A549 (cell line): ENCODE measurements at regions not wholly inside any gene's neighbourhood (a gene's known extent, or its start where the extent isn't known, plus 50 kb on each side); places are given as distances from the start of the nearest gene placed in this dataset.

Experiments
- BHLHE40 ChIP-seq: IDR thresholded peaks from 2 replicates; pipeline ENCODE4 v1.6.1; 2012; ENCODE audit warnings: low read depth, low read length, inconsistent platforms
- JUN ChIP-seq, 2 experiments: fragments of >200 bp; sonication (Bioruptor Twin); formaldehyde crosslinking; IDR thresholded peaks; 2 replicates in 1 of 2; 3 replicates in 1 of 2; pipeline ENCODE4 v1.6.1; 2016 to 2017
- MAFK ChIP-seq: fragments of 450-650 bp; IDR thresholded peaks from 2 replicates; pipeline ENCODE4 v1.6.1; 2014; ENCODE audit not compliant: partially characterized antibody
- MYC ChIP-seq: IDR thresholded peaks from 2 replicates; pipeline ENCODE4 v1.6.1; 2012; ENCODE audit warnings: mild to moderate bottlenecking, inconsistent platforms, low read length, improper control_type of control experiment, borderline replicate concordance
- PHF8 ChIP-seq: fragments of 200-600 bp; sonication (generic); IDR thresholded peaks from 2 replicates; pipeline ENCODE4 v1.6.1; 2016; ENCODE audit warnings: low read depth, mild to moderate bottlenecking, antibody characterized with exemption, moderate library complexity, borderline replicate concordance
- POLR2A ChIP-seq: IDR thresholded peaks from 2 replicates; pipeline ENCODE4 v1.6.1; 2012; ENCODE audit warnings: mild to moderate bottlenecking, low read length
- RFX5 ChIP-seq: fragments of 450-650 bp; IDR thresholded peaks from 2 replicates; pipeline ENCODE4 v1.7.1; 2014; ENCODE audit warnings: antibody characterized with exemption, mild to moderate bottlenecking, moderate library complexity
- TF ChIP-seq, protein P1 (sequence below): fragments of 450-650 bp; IDR thresholded peaks from 2 replicates; pipeline ENCODE4 v1.6.1; 2014; ENCODE audit warnings: antibody characterized with exemption
- TF ChIP-seq, protein P2 (sequence below): fragments of >200 bp; sonication (Bioruptor Twin); formaldehyde crosslinking; IDR thresholded peaks from 3 replicates; pipeline ENCODE4 v1.5.1; 2016
- TF ChIP-seq, protein P3 (sequence below): fragments of 150-350 bp; IDR thresholded peaks from 2 replicates; pipeline ENCODE4 v1.6.1; 2014; ENCODE audit warnings: low read depth, mild to moderate bottlenecking, low read length

DNA sequence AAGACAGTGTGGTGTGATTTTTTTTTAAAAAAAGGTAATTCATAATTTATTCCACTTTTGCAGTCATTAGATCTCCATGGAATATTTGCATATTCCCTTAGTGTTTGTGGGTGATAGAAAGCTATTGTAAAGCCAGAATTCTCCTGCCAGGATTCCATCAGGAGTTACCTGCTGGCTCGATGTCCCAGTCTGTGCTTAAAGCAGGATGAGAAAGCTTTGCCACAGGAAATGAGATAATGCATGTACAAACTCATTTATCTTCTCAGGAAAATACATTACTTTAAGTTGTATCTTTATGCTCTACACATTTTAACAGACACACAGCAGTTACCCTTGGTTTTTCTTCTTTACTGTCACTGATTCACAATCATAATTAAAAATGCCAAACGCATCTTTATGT, 553.0 kb downstream of the CD109 start:
- no peak for TF ChIP-seq PHF8
- TF ChIP-seq MYC = no peak
- TF ChIP-seq, protein P1, sequence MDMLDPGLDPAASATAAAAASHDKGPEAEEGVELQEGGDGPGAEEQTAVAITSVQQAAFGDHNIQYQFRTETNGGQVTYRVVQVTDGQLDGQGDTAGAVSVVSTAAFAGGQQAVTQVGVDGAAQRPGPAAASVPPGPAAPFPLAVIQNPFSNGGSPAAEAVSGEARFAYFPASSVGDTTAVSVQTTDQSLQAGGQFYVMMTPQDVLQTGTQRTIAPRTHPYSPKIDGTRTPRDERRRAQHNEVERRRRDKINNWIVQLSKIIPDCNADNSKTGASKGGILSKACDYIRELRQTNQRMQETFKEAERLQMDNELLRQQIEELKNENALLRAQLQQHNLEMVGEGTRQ = no peak
- no peak for TF ChIP-seq BHLHE40
- no peak for TF ChIP-seq MAFK
- no peak for TF ChIP-seq RFX5
- TF ChIP-seq, protein P2, sequence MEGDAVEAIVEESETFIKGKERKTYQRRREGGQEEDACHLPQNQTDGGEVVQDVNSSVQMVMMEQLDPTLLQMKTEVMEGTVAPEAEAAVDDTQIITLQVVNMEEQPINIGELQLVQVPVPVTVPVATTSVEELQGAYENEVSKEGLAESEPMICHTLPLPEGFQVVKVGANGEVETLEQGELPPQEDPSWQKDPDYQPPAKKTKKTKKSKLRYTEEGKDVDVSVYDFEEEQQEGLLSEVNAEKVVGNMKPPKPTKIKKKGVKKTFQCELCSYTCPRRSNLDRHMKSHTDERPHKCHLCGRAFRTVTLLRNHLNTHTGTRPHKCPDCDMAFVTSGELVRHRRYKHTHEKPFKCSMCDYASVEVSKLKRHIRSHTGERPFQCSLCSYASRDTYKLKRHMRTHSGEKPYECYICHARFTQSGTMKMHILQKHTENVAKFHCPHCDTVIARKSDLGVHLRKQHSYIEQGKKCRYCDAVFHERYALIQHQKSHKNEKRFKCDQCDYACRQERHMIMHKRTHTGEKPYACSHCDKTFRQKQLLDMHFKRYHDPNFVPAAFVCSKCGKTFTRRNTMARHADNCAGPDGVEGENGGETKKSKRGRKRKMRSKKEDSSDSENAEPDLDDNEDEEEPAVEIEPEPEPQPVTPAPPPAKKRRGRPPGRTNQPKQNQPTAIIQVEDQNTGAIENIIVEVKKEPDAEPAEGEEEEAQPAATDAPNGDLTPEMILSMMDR = no peak
- TF ChIP-seq, protein P3, sequence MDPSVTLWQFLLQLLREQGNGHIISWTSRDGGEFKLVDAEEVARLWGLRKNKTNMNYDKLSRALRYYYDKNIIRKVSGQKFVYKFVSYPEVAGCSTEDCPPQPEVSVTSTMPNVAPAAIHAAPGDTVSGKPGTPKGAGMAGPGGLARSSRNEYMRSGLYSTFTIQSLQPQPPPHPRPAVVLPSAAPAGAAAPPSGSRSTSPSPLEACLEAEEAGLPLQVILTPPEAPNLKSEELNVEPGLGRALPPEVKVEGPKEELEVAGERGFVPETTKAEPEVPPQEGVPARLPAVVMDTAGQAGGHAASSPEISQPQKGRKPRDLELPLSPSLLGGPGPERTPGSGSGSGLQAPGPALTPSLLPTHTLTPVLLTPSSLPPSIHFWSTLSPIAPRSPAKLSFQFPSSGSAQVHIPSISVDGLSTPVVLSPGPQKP = no peak
- TF ChIP-seq POLR2A = no peak
- no peak for TF ChIP-seq JUN (IDR thresholded peaks at IDR 0.05)
